ENCODE measurements at regions not wholly inside any gene's neighbourhood (a gene's known extent, or its start where the extent isn't known, plus 50 kb on each side); places are given as distances from the start of the nearest gene placed in this dataset.

- no peak for DNase-seq
- no peaks in the 10 kb centered on the region for H3K36me3 ChIP-seq
- no peaks in the 10 kb centered on the region for H3K4me1 ChIP-seq
- intact Hi-C loops (cut with DNase I): no loop called here
- no peaks in the 10 kb centered on the region for H3K27me3 ChIP-seq
- TF ChIP-seq CTCF (IDR thresholded peaks at IDR 0.05): no peak
- no peak for TF ChIP-seq POLR2A (IDR thresholded peaks at IDR 0.05)
- H3K4me3 ChIP-seq (replicated peaks in 1 of 3): no peak overlapping the region
- H3K27ac ChIP-seq: no peak overlapping the region
- WGBS, 2 donors: 84 to 94% methylated on average over 4 of the region's 4 CpGs
- no peaks in the 10 kb centered on the region for H3K9me3 ChIP-seq
These were observed 57.3 kb upstream of the MBOAT2 start for GRCh38 chr2:9060819-9061218.

GRCh38 chr2:9057939-9058761 lies 54.7 kb upstream of the MBOAT2 start:
- Histone ChIP-seq H3K4me3 (replicated peaks in 1 of 3) (no peak overlapping the region), H3K4me1 (no peaks in the 10 kb centered on the region), H3K9me3 (no peaks in the 10 kb centered on the region), H3K36me3 (no peaks in the 10 kb centered on the region), H3K27ac (no peak overlapping the region), H3K27me3 (peaks cover 4% of the 10 kb centered on the region)
- intact Hi-C loops (cut with DNase I): no loop called here
- no peak for TF ChIP-seq CTCF (IDR thresholded peaks at IDR 0.05)
- TF ChIP-seq POLR2A (IDR thresholded peaks at IDR 0.05): no peak
- 78 to 79% methylated on average over 9 of the region's 9 CpGs for WGBS, 2 donors
- DNase-seq: no peak

- Histone ChIP-seq H3K4me1 (no peaks in the 10 kb centered on the region), H3K9me3 (no peaks in the 10 kb centered on the region), H3K4me3 (replicated peaks in 1 of 3) (no peak overlapping the region), H3K27ac (no peak overlapping the region), H3K27me3 (peaks cover 4% of the 10 kb centered on the region), H3K36me3 (no peaks in the 10 kb centered on the region)
- intact Hi-C loops (cut with DNase I): no loop called here
- no peak for TF ChIP-seq CTCF (IDR thresholded peaks at IDR 0.05)
- TF ChIP-seq POLR2A (IDR thresholded peaks at IDR 0.05): no peak
- DNase-seq: no peak
- 84 to 87% methylated on average over 4 of the region's 4 CpGs for WGBS, 2 donors
These were observed 52.0 kb upstream of the MBOAT2 start for GRCh38 chr2:9055471-9055870.

- H3K27ac ChIP-seq: no peak overlapping the region
- H3K4me1 ChIP-seq: no peaks in the 10 kb centered on the region
- peaks cover 4% of the 10 kb centered on the region for H3K27me3 ChIP-seq
- no peak overlapping the region for H3K4me3 ChIP-seq (replicated peaks in 1 of 3)
- H3K9me3 ChIP-seq: no peaks in the 10 kb centered on the region
- H3K36me3 ChIP-seq: no peaks in the 10 kb centered on the region
- no peak for TF ChIP-seq CTCF (IDR thresholded peaks at IDR 0.05)
- TF ChIP-seq POLR2A (IDR thresholded peaks at IDR 0.05): no peak
- DNase-seq: no peak
- intact Hi-C loops (cut with DNase I): no loop called here
- 90 to 93% methylated on average over 2 of the region's 2 CpGs for WGBS, 2 donors
These were observed 50.0 kb upstream of the MBOAT2 start for GRCh38 chr2:9053534-9053931.

Data from thyroid gland (tissue), 4 donors.